ENCODE measurements at regions not wholly inside any gene's neighbourhood (a gene's known extent, or its start where the extent isn't known, plus 50 kb on each side); places are given as distances from the start of the nearest gene placed in this dataset.

DNA sequence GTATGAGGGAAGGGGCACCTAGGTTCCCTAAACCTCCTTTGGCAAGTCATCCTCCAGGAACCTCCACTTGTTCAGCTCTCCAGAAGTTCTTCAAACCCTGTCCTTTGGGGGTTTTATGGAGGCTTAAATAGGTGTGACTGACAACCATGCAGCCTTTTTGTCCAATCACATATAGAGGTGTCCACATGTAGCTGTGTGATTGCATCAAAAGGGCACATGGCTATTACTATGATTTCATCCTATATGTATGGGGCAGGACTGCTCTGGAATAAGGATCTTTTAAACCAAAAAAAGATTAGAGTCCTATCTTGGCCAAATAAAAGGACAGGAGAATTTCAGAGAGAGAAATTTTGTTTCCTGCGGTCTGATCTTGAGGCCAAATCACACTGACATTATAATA lies 453.2 kb upstream of the EPHA6 start:
- Mint-ChIP-seq H3K36me3 (ENCODE audit: low read depth) (no peaks in the 10 kb centered on the region), H3K27me3 (ENCODE audit: low read depth) (no peaks in the 10 kb centered on the region), H3K4me1 (ENCODE audit: low read depth) (peaks cover 6% of the 10 kb centered on the region), H3K4me3 (ENCODE audit: unreplicated experiment) (no peak overlapping the region), H3K27ac (ENCODE audit: unreplicated experiment) (no peak overlapping the region), H3K9me3 (ENCODE audit: low read depth) (peaks cover 13% of the 10 kb centered on the region)
- no peak for TF ChIP-seq CTCF (IDR thresholded peaks at IDR 0.05)
- DNase-seq (ENCODE audit: low spot score): no peak

DNA sequence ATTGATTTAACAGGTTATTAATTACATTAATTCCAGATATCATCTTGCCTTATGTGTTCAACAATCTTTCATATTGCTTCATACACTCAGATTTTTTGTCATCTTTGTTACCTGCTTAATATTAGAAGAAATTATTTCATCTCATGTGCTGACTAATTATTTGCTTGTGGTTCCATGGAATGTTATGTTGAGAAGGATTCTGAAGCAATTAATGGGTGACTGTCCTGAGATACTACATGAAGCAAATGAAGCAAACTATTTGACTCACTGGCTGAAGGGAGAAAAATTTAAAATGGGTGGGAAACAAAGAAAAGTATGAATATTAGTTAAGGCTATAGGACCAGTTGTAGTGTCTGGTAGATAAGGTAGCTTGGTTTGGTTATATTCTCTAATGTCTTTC lies 443.8 kb upstream of the EPHA6 start:
- Mint-ChIP-seq H3K9me3 (ENCODE audit: low read depth) (peaks cover 6% of the 10 kb centered on the region), H3K4me1 (ENCODE audit: low read depth) (no peaks in the 10 kb centered on the region), H3K4me3 (ENCODE audit: unreplicated experiment) (no peak overlapping the region), H3K36me3 (ENCODE audit: low read depth) (no peaks in the 10 kb centered on the region), H3K27ac (ENCODE audit: unreplicated experiment) (no peak overlapping the region), H3K27me3 (ENCODE audit: low read depth) (peaks cover 13% of the 10 kb centered on the region)
- TF ChIP-seq CTCF (IDR thresholded peaks at IDR 0.05): no peak
- DNase-seq (ENCODE audit: low spot score): no peak

- H3K4me1 Mint-ChIP-seq (ENCODE audit: low read depth): no peaks in the 10 kb centered on the region
- H3K27ac Mint-ChIP-seq (ENCODE audit: unreplicated experiment): no peak overlapping the region
- peaks cover 1% of the 10 kb centered on the region for H3K27me3 Mint-ChIP-seq (ENCODE audit: low read depth)
- peaks cover 4% of the 10 kb centered on the region for H3K9me3 Mint-ChIP-seq (ENCODE audit: low read depth)
- no peak for DNase-seq (ENCODE audit: low spot score)
- H3K4me3 Mint-ChIP-seq (ENCODE audit: unreplicated experiment): no peak overlapping the region
- no peaks in the 10 kb centered on the region for H3K36me3 Mint-ChIP-seq (ENCODE audit: low read depth)
- TF ChIP-seq CTCF (IDR thresholded peaks at IDR 0.05): no peak
Observed at GRCh38 chr3:96410006-96410730, 404.2 kb upstream of the EPHA6 start.

DNA sequence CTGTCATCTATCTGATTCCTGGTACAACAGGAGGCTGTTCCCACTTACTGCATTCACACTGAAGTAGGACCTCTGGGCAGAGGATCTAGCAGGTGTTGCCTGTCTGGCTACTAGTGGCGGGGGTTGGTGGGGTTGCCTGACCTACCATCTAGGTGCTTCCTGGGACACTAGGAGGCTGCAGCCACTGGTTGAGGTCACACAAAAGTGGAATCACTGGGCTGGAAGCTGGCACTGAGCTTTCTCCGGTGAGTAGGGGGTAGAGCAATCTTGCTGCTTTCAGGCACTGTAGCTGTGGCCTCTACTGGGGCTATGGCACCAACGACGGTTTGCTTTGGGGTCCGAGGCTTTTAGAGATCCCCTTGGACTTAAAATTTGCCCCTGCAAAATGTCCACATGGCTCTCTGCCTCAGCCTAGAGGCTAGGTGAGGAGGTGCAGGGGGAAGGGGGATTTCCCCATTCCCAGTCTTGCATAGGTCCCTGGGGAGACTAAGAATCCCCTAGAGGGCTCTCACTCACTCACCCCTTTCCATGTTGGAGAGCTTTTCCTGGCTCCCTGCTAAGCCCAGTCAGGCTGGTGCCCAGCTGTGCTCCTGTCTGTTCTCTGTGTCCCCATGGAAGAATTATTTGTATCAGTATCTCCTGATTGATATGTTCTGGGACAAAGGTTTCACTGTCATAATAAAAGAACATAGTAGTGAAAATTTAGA lies 397.7 kb upstream of the EPHA6 start:
- TF ChIP-seq CTCF (IDR thresholded peaks at IDR 0.05): no peak
- no peak overlapping the region for H3K27ac Mint-ChIP-seq (ENCODE audit: unreplicated experiment)
- H3K36me3 Mint-ChIP-seq (ENCODE audit: low read depth): no peaks in the 10 kb centered on the region
- no peak for DNase-seq (ENCODE audit: low spot score)
- H3K4me1 Mint-ChIP-seq (ENCODE audit: low read depth): peaks cover 4% of the 10 kb centered on the region
- H3K9me3 Mint-ChIP-seq (ENCODE audit: low read depth): peaks cover 3% of the 10 kb centered on the region
- no peak overlapping the region for H3K4me3 Mint-ChIP-seq (ENCODE audit: unreplicated experiment)
- peaks cover 1% of the 10 kb centered on the region for H3K27me3 Mint-ChIP-seq (ENCODE audit: low read depth)

DNA sequence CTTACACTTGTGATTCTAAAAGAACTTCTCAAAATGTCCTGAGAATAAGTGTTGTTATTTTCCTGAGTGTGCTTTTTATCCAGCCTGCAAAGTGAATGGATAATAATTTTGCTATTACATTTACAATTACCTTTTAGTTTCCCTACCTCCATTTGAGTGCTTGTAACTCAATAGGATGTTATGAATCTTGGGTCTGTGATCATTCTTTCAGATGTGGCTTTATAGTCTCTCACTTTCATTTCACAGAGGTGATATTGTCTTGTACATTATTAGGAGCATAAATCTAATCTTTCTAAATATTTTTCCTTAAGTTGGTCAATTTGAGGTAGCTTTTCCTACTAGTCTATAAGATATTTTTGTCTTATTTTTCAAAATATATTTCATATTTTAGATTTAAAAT lies 386.3 kb upstream of the EPHA6 start:
- Mint-ChIP-seq H3K27ac (ENCODE audit: unreplicated experiment) (no peak overlapping the region), H3K4me1 (ENCODE audit: low read depth) (no peaks in the 10 kb centered on the region), H3K9me3 (ENCODE audit: low read depth) (no peaks in the 10 kb centered on the region), H3K4me3 (ENCODE audit: unreplicated experiment) (no peak overlapping the region), H3K27me3 (ENCODE audit: low read depth) (no peaks in the 10 kb centered on the region), H3K36me3 (ENCODE audit: low read depth) (no peaks in the 10 kb centered on the region)
- no peak for TF ChIP-seq CTCF (IDR thresholded peaks at IDR 0.05)
- DNase-seq (ENCODE audit: low spot score): no peak

All from chondrocyte (in vitro differentiated cells).